Erythroblast (primary cell): ENCODE measurements at regions not wholly inside any gene's neighbourhood (a gene's known extent, or its start where the extent isn't known, plus 50 kb on each side); places are given as distances from the start of the nearest gene placed in this dataset.

Experiments used
- GATA1 ChIP-seq: IDR thresholded peaks from 2 replicates; pipeline ENCODE4 v1.6.1; 2011; ENCODE audit warnings: low read depth, mild to moderate bottlenecking, control low read depth, low read length, moderate library complexity
- POLR2A ChIP-seq: IDR thresholded peaks from 2 replicates; pipeline ENCODE4 v1.6.1; 2011; ENCODE audit warnings: mild to moderate bottlenecking, low read length

DNA sequence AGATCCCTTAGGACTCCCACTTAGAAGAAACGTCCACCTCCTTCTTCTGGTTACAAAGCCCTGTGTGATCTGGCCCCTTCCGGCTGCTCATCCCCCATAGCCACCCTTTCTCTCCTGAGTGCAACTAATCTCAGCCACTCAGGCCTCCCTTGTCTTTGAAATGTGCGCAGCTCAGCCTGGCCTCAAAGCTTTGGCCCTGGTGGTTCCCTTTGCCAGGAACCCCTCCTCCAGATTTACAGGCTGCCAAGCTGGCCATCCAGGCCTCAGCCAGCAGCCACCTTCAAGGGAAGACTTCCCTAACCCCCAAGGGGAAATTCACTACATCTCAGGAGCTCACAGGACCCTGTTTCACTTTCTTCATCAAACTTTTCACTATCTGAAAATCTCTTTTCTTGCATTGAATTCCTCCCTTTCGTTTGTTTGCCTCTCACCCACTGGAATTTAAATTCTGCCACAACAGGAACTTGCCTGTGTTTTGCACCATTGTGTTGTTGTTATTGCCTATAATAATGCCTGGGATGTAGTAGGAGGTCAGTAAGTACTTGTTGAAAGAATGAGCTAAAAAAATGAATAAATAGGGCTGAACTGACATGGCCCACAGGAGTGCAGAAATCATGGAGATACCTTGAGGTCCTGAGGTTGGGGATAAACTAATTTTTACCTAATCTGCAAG, 109.5 kb upstream of the PFN2 start:
- TF ChIP-seq POLR2A (no peak), GATA1 (no peak)
